ENCODE measurements at regions not wholly inside any gene's neighbourhood (a gene's known extent, or its start where the extent isn't known, plus 50 kb on each side); places are given as distances from the start of the nearest gene placed in this dataset.

- Histone ChIP-seq H3K4me3 (no peak overlapping the region), H3K27ac (no peak overlapping the region), H3K27me3 (ENCODE audit: insufficient read depth in 3 of 3, low read length in 2 of 3) (no peaks in the 10 kb centered on the region), H3K36me3 (ENCODE audit: insufficient read depth in 1 of 2, low read depth in 1 of 2) (no peaks in the 10 kb centered on the region), H3K9me3 (no peaks in the 10 kb centered on the region), H3K4me1 (no peaks in the 10 kb centered on the region)
- intact Hi-C loops (cut with DNase I): no loop called here
- 64 to 69% (median 66%) methylated on average over 6 of the region's 6 CpGs for WGBS, 3 donors
- DNase-seq: no peak
- TF ChIP-seq, protein P1, sequence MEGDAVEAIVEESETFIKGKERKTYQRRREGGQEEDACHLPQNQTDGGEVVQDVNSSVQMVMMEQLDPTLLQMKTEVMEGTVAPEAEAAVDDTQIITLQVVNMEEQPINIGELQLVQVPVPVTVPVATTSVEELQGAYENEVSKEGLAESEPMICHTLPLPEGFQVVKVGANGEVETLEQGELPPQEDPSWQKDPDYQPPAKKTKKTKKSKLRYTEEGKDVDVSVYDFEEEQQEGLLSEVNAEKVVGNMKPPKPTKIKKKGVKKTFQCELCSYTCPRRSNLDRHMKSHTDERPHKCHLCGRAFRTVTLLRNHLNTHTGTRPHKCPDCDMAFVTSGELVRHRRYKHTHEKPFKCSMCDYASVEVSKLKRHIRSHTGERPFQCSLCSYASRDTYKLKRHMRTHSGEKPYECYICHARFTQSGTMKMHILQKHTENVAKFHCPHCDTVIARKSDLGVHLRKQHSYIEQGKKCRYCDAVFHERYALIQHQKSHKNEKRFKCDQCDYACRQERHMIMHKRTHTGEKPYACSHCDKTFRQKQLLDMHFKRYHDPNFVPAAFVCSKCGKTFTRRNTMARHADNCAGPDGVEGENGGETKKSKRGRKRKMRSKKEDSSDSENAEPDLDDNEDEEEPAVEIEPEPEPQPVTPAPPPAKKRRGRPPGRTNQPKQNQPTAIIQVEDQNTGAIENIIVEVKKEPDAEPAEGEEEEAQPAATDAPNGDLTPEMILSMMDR (IDR thresholded peaks at IDR 0.05): no peak
- no peak for ATAC-seq
Observed at GRCh38 chr14:98408024-98408555, 863.9 kb downstream of the BCL11B start.

DNA sequence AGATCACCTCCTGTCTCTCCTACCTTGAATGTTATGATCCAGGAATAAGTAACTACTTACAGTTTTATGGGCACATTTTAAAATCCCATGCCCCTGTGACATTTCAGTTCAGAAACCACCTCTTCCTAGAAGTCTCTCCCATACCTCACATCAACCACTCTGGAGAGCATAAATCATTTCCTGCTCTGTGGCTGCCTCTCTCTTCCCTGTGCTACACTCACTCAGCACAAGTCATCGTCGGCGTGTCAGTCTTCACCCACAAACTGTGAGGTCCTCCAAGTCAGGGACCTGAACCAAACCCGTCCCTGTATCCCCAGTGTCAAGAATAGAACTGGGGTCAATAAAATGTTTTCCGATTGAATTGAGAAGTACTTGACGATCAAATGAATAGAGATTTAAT lies 863.3 kb downstream of the BCL11B start:
- WGBS, 3 donors: 78 to 89% (median 81%) methylated on average over 6 of the region's 6 CpGs
- intact Hi-C loops (cut with DNase I): no loop called here
- Histone ChIP-seq H3K27me3 (ENCODE audit: insufficient read depth in 3 of 3, low read length in 2 of 3) (no peaks in the 10 kb centered on the region), H3K4me3 (no peak overlapping the region), H3K36me3 (ENCODE audit: insufficient read depth in 1 of 2, low read depth in 1 of 2) (no peaks in the 10 kb centered on the region), H3K9me3 (no peaks in the 10 kb centered on the region), H3K4me1 (no peaks in the 10 kb centered on the region), H3K27ac (no peak overlapping the region)
- TF ChIP-seq, protein P1 (IDR thresholded peaks at IDR 0.05): no peak
- ATAC-seq: no peak
- no peak for DNase-seq

DNA sequence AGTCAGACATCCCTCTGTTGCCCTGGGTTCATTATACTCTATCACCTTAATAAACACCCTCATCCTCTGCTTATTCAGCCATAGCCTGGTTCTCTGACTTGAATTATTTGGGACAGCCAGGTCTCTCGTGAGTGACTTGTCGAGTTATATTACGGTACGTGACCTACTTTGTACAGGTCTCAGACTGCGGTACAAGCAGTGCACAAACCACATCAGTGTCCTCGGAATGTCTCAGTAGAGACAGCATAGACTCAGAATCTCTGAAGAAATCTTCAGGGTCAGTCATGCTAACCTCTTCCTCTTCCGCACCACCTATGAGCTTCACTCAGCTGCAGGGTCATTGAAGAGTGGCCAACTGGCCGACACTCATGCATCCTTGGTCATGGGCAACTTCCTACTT lies 860.8 kb downstream of the BCL11B start:
- H3K27me3 ChIP-seq (ENCODE audit: insufficient read depth in 3 of 3, low read length in 2 of 3): no peaks in the 10 kb centered on the region
- H3K36me3 ChIP-seq (ENCODE audit: insufficient read depth in 1 of 2, low read depth in 1 of 2): no peaks in the 10 kb centered on the region
- intact Hi-C loops (cut with DNase I): no loop called here
- no peaks in the 10 kb centered on the region for H3K9me3 ChIP-seq
- 93 to 96% (median 94%) methylated on average over 8 of the region's 8 CpGs for WGBS, 3 donors
- no peak for ATAC-seq
- TF ChIP-seq, protein P1 (IDR thresholded peaks at IDR 0.05): no peak
- H3K4me1 ChIP-seq: no peaks in the 10 kb centered on the region
- H3K27ac ChIP-seq: no peak overlapping the region
- no peak overlapping the region for H3K4me3 ChIP-seq
- no peak for DNase-seq

DNA sequence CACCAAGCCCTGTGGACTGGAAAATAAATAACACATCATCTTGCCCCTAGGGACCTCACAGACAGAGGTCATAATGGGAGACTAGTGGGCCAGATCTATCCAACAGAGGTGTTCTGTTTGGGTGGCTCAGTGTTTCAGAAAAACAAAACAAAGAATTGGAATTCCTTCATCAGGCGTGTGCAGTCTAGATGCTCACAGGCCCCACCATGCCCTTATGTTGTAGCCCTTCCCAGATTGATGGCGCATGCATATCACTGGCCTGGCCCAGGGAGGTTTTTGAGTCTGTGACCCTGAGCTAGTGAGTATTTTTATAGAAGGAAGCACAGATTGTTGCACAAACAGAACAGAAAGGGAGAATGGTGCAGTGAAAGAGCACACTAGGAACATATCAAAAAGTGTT lies 859.6 kb downstream of the BCL11B start:
- DNase-seq (no peak), ATAC-seq (no peak)
- Histone ChIP-seq H3K27ac (no peak overlapping the region), H3K27me3 (ENCODE audit: insufficient read depth in 3 of 3, low read length in 2 of 3) (peaks cover 0 to 2% (median 0%) of the 10 kb centered on the region in 3 donors), H3K4me1 (no peaks in the 10 kb centered on the region), H3K36me3 (ENCODE audit: insufficient read depth in 1 of 2, low read depth in 1 of 2) (no peaks in the 10 kb centered on the region), H3K9me3 (no peaks in the 10 kb centered on the region), H3K4me3 (no peak overlapping the region)
- WGBS, 3 donors: 78 to 92% (median 83%) methylated on average over 2 of the region's 2 CpGs
- intact Hi-C loops (cut with DNase I): no loop called here
- TF ChIP-seq, protein P1 (IDR thresholded peaks at IDR 0.05): no peak

DNA sequence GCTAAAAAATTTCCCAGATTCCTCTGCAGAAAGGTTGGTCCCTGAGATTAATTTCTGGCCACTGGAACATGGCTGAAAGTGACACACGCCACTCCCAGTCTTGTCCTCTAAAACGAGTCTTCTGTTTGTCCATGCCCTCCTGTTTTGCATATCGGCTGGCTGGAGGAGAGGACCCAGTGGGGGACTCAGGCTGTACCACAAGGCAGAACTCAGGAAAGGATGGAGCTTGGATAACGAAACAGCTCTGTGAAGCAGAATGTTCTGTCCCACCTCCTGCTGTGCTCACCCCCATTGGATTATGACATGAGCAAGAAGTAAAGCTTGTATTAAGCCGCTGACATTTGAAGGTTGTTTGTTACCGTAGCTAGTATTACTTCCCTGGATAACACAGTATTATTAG lies 856.2 kb downstream of the BCL11B start:
- Histone ChIP-seq H3K36me3 (ENCODE audit: insufficient read depth in 1 of 2, low read depth in 1 of 2) (no peaks in the 10 kb centered on the region), H3K4me1 (no peaks in the 10 kb centered on the region), H3K27ac (no peak overlapping the region), H3K27me3 (ENCODE audit: insufficient read depth in 3 of 3, low read length in 2 of 3) (peaks cover 0 to 6% (median 0%) of the 10 kb centered on the region in 3 donors), H3K4me3 (no peak overlapping the region), H3K9me3 (no peaks in the 10 kb centered on the region)
- TF ChIP-seq, protein P1 (IDR thresholded peaks at IDR 0.05): no peak
- ATAC-seq (no peak), DNase-seq (no peak)
- intact Hi-C loops (cut with DNase I): no loop called here
- WGBS, 3 donors: 66 to 76% (median 70%) methylated on average over 6 of the region's 6 CpGs

Data from psoas muscle (tissue), 7 donors.